HepG2 (cell line): ENCODE measurements at regions not wholly inside any gene's neighbourhood (a gene's known extent, or its start where the extent isn't known, plus 50 kb on each side); places are given as distances from the start of the nearest gene placed in this dataset.

Source experiments
- CREB1 ChIP-seq, 2 experiments: fragments of 450-650 bp in 1 of 2; IDR thresholded peaks; 2 replicates each; pipeline ENCODE4 v1.6.1; 2016 to 2017; ENCODE audit warnings: control low read depth in 1 of 2, mild to moderate bottlenecking in 1 of 2, missing compliant biosample characterization in 1 of 2, missing genetic modification characterization in 1 of 2
- CREM ChIP-seq, 2 experiments: sonication (generic) in 1 of 2; formaldehyde crosslinking in 1 of 2; IDR thresholded peaks; 2 replicates each; pipeline versions ENCODE4 v1.4.0 to v1.6.1; 2016 to 2020; ENCODE audit warnings: antibody characterized with exemption in 1 of 2, mild to moderate bottlenecking in 1 of 2, missing genetic modification reagents in 1 of 2
- CTCF ChIP-seq: sonication (generic); formaldehyde crosslinking; IDR thresholded peaks from 2 replicates; pipeline ENCODE4 v1.5.0; 2020; ENCODE audit warnings: mild to moderate bottlenecking, missing genetic modification reagents, moderate library complexity
- EP300 ChIP-seq, 3 experiments: sonication (generic) in 1 of 3; formaldehyde crosslinking in 1 of 3; IDR thresholded peaks; 2 replicates each; pipeline versions ENCODE4 v1.5.1 to v1.6.1; 2011 to 2020; ENCODE audit warnings: low read depth in 2 of 3, low read length in 2 of 3, borderline replicate concordance in 1 of 3, improper control_type of control experiment in 1 of 3, mild to moderate bottlenecking in 1 of 3, missing genetic modification reagents in 1 of 3, moderate library complexity in 1 of 3
- ETV6 ChIP-seq: sonication (generic); formaldehyde crosslinking; conservative IDR thresholded peaks from 2 replicates; pipeline ENCODE4 v1.4.0; 2020; ENCODE audit warnings: missing genetic modification reagents
- GABPB1 ChIP-seq: IDR thresholded peaks from 2 replicates; pipeline ENCODE4 v1.6.1; 2016; ENCODE audit warnings: mild to moderate bottlenecking, missing genetic modification reagents, moderate library complexity, missing compliant biosample characterization
- JUN ChIP-seq: sonication (generic); formaldehyde crosslinking; IDR thresholded peaks from 2 replicates; pipeline ENCODE4 v1.4.0; 2020; ENCODE audit warnings: mild to moderate bottlenecking, missing genetic modification reagents
- MYPOP ChIP-seq: sonication (generic); formaldehyde crosslinking; IDR thresholded peaks from 2 replicates; pipeline ENCODE4 v1.8.1; 2023; ENCODE audit warnings: mild to moderate bottlenecking, moderate library complexity, missing genetic modification reagents
- NBN ChIP-seq: fragments of 450-650 bp; conservative IDR thresholded peaks from 2 replicates; pipeline ENCODE4 v1.6.1; 2017
- RNF2 ChIP-seq: fragments of 450-650 bp; conservative IDR thresholded peaks from 2 replicates; pipeline ENCODE4 v1.6.1; 2016; ENCODE audit warnings: low read depth
- SIN3A ChIP-seq: IDR thresholded peaks from 2 replicates; pipeline ENCODE4 v1.6.1; 2011; ENCODE audit warnings: low read depth, mild to moderate bottlenecking, control low read depth, low read length, borderline replicate concordance
- ZFP36 ChIP-seq: fragments of 150-350 bp; IDR thresholded peaks from 2 replicates; pipeline ENCODE4 v1.6.1; 2018; ENCODE audit warnings: borderline replicate concordance, low read length, low read depth; ENCODE audit not compliant: partially characterized antibody
- TF ChIP-seq, protein P1 (sequence below), 2 experiments: sonication (generic) in 1 of 2; formaldehyde crosslinking in 1 of 2; IDR thresholded peaks; 2 replicates each; pipeline versions ENCODE4 v1.5.1 to v1.6.1; 2011 to 2020; ENCODE audit warnings: borderline replicate concordance in 1 of 2, low read depth in 1 of 2, low read length in 1 of 2, mild to moderate bottlenecking in 1 of 2, missing genetic modification reagents in 1 of 2, moderate library complexity in 1 of 2
- TF ChIP-seq, protein P2 (sequence below), 2 experiments: IDR thresholded peaks; 2 replicates each; pipeline ENCODE4 v1.6.1; 2011 to 2012; ENCODE audit warnings: low read length in 2 of 2, borderline replicate concordance in 1 of 2, low read depth in 1 of 2, mild to moderate bottlenecking in 1 of 2, moderate library complexity in 1 of 2

- no peak for TF ChIP-seq CTCF (CRISPR knock-in tag)
- TF ChIP-seq MYPOP (CRISPR knock-in tag) = no peak
- TF ChIP-seq RNF2 = no peak
- TF ChIP-seq ETV6 (CRISPR knock-in tag) = no peak
- no peak for TF ChIP-seq GABPB1 (CRISPR knock-in tag)
- TF ChIP-seq SIN3A = no peak
- TF ChIP-seq, protein P1, sequence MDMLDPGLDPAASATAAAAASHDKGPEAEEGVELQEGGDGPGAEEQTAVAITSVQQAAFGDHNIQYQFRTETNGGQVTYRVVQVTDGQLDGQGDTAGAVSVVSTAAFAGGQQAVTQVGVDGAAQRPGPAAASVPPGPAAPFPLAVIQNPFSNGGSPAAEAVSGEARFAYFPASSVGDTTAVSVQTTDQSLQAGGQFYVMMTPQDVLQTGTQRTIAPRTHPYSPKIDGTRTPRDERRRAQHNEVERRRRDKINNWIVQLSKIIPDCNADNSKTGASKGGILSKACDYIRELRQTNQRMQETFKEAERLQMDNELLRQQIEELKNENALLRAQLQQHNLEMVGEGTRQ (IDR thresholded peaks at IDR 0.05; ENCODE audit: low read depth, low read length) = no peak
- TF ChIP-seq, protein P1 (CRISPR knock-in tag; IDR thresholded peaks at IDR 0.05; ENCODE audit: borderline replicate concordance) = no peak
- TF ChIP-seq NBN = no peak
- TF ChIP-seq JUN (CRISPR knock-in tag) = no peak
- TF ChIP-seq, protein P2, sequence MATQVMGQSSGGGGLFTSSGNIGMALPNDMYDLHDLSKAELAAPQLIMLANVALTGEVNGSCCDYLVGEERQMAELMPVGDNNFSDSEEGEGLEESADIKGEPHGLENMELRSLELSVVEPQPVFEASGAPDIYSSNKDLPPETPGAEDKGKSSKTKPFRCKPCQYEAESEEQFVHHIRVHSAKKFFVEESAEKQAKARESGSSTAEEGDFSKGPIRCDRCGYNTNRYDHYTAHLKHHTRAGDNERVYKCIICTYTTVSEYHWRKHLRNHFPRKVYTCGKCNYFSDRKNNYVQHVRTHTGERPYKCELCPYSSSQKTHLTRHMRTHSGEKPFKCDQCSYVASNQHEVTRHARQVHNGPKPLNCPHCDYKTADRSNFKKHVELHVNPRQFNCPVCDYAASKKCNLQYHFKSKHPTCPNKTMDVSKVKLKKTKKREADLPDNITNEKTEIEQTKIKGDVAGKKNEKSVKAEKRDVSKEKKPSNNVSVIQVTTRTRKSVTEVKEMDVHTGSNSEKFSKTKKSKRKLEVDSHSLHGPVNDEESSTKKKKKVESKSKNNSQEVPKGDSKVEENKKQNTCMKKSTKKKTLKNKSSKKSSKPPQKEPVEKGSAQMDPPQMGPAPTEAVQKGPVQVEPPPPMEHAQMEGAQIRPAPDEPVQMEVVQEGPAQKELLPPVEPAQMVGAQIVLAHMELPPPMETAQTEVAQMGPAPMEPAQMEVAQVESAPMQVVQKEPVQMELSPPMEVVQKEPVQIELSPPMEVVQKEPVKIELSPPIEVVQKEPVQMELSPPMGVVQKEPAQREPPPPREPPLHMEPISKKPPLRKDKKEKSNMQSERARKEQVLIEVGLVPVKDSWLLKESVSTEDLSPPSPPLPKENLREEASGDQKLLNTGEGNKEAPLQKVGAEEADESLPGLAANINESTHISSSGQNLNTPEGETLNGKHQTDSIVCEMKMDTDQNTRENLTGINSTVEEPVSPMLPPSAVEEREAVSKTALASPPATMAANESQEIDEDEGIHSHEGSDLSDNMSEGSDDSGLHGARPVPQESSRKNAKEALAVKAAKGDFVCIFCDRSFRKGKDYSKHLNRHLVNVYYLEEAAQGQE (IDR thresholded peaks at IDR 0.05; ENCODE audit: borderline replicate concordance in 1 of 2, low read depth in 1 of 2, low read length in 2 of 2) = no peak
- no peak for TF ChIP-seq EP300 (IDR thresholded peaks at IDR 0.05; ENCODE audit: low read depth in 2 of 2, low read length in 2 of 2)
- TF ChIP-seq EP300 (CRISPR knock-in tag; IDR thresholded peaks at IDR 0.05; ENCODE audit: borderline replicate concordance) = no peak
- no peak for TF ChIP-seq ZFP36
- TF ChIP-seq CREB1 (IDR thresholded peaks at IDR 0.05) = no peak
- no peak for TF ChIP-seq CREB1 (CRISPR knock-in tag; IDR thresholded peaks at IDR 0.05)
- TF ChIP-seq CREM (IDR thresholded peaks at IDR 0.05) = no peak
- TF ChIP-seq CREM (CRISPR knock-in tag; IDR thresholded peaks at IDR 0.05) = no peak
Observed at GRCh38 chr17:51374209-51374608, 113.9 kb downstream of the UTP18 start.
